HepG2 (cell line): ENCODE measurements at regions not wholly inside any gene's neighbourhood (a gene's known extent, or its start where the extent isn't known, plus 50 kb on each side); places are given as distances from the start of the nearest gene placed in this dataset.

Source experiments
- ATAC-seq: fragments of 200-7000 bp; cut with Tn5 transposase; 3 replicates; pipeline ENCODE4 v1.9.1; 2020; ENCODE audit warnings: mild to moderate bottlenecking, moderate library complexity
- BruUV-seq: library from RNA; stranded (reverse); fragments of 400-500 nt; replicated peaks from 2 replicates; lab custom pipeline; 2021; lab: Mats Ljungman, UMichigan
- CTCF ChIA-PET: fragments of 300-600 bp; formaldehyde crosslinking; extraction: SDS; loops from one replicate; lab custom pipeline; 2021; ENCODE audit warnings: low total read pairs, inconsistent platforms, low intra/inter-chr PET ratio; lab: Yijun Ruan, JAX
- POLR2A ChIA-PET: fragments of 350-600 bp; sonication (Branson Sonifier 250); formaldehyde crosslinking; loops from one replicate; lab custom pipeline; 2020; ENCODE audit warnings: antibody characterized with exemption, inconsistent platforms; lab: Yijun Ruan, JAX
- DNase-seq: peaks from one replicate; pipeline ENCODE4 v3.0.0-alpha.2; 2015; ENCODE audit warnings: low spot score
- FAIRE-seq: peaks from 3 replicates; lab custom pipeline; 2011; peaks lifted over from hg19 to GRCh38; lab: Jason Lieb, UNC
- H2AFZ ChIP-seq: one replicate; pipeline ENCODE4 v1.6.1; 2011; ENCODE audit warnings: low read length, inconsistent platforms
- H3K27ac ChIP-seq: fragments of 300-600 bp; 3 replicates; pipeline ENCODE4 v1.8.0; 2011; ENCODE audit warnings: mixed run types, mild to moderate bottlenecking, mixed read lengths, low read length, inconsistent platforms; ENCODE audit not compliant: insufficient read depth; ENCODE audit errors: extremely low read length
- H3K27me3 ChIP-seq, 2 experiments: fragments of 200-600 bp in 1 of 2; 2 replicates in 1 of 2; 3 replicates in 1 of 2; pipeline versions ENCODE4 v1.6.0 to v1.8.0; 2011; ENCODE audit warnings: low read length in 2 of 2, mild to moderate bottlenecking in 2 of 2, moderate library complexity in 2 of 2, inconsistent platforms in 1 of 2; ENCODE audit not compliant: insufficient read depth in 2 of 2, control insufficient read depth in 1 of 2
- H3K36me3 ChIP-seq, 2 experiments: fragments of 200-600 bp in 1 of 2; replicated peaks in 1 of 2; 2 replicates in 1 of 2; 3 replicates in 1 of 2; pipeline versions ENCODE4 v1.5.1 to v1.8.0; 2011; ENCODE audit warnings: low read length in 2 of 2, inconsistent platforms in 1 of 2; ENCODE audit not compliant: insufficient read depth in 2 of 2, control insufficient read depth in 1 of 2
- H3K4me1 ChIP-seq: 2 replicates; pipeline ENCODE4 v1.5.1; 2012; ENCODE audit warnings: low read length, inconsistent platforms; ENCODE audit not compliant: insufficient read depth
- H3K4me2 ChIP-seq: 2 replicates; pipeline ENCODE4 v1.6.0; 2011; ENCODE audit warnings: low read depth, low read length, inconsistent platforms
- H3K4me3 ChIP-seq, 3 experiments: fragments of 200-600 bp in 1 of 3; sonication (generic), shearing (Covaris generic) in 1 of 3; replicated peaks in 1 of 3; 2 replicates each; pipeline ENCODE4 v1.5.1; 2011 to 2016; ENCODE audit warnings: low read length in 3 of 3, inconsistent platforms in 2 of 3, low read depth in 2 of 3, mild to moderate bottlenecking in 2 of 3, control low read depth in 1 of 3, mixed read lengths in 1 of 3; ENCODE audit not compliant: insufficient read depth in 1 of 3
- H3K79me2 ChIP-seq: one replicate; pipeline ENCODE4 v1.6.1; 2011; ENCODE audit warnings: low read length, inconsistent platforms; ENCODE audit not compliant: insufficient read depth
- H3K9ac ChIP-seq: 2 replicates; pipeline ENCODE4 v1.6.0; 2011; ENCODE audit warnings: mild to moderate bottlenecking, low read depth, low read length, inconsistent platforms; ENCODE audit not compliant: insufficient read depth
- H3K9me3 ChIP-seq: 2 replicates; pipeline ENCODE4 v1.5.1; 2012; ENCODE audit warnings: mild to moderate bottlenecking, low read length
- H4K20me1 ChIP-seq: 2 replicates; pipeline ENCODE4 v1.6.0; 2011; ENCODE audit warnings: inconsistent platforms, mild to moderate bottlenecking, low read length, moderate library complexity; ENCODE audit not compliant: insufficient read depth
- ADNP ChIP-seq: sonication (generic); formaldehyde crosslinking; IDR thresholded peaks from 2 replicates; pipeline ENCODE4 v1.4.0; 2020; ENCODE audit warnings: missing genetic modification reagents
- AGO2 ChIP-seq: fragments of 200-400 bp; formaldehyde crosslinking; optimal IDR thresholded peaks from 2 replicates; pipeline ENCODE3; 2017; ENCODE audit warnings: mild to moderate bottlenecking, low read depth, low read length, moderate library complexity
- GTF2F1 ChIP-seq: fragments of 150-350 bp; IDR thresholded peaks from 2 replicates; pipeline ENCODE4 v1.6.1; 2014; ENCODE audit warnings: low read length
- KDM5B ChIP-seq: sonication (generic); formaldehyde crosslinking; IDR thresholded peaks from 2 replicates; pipeline ENCODE4 v1.4.0; 2020; ENCODE audit warnings: missing genetic modification reagents, mild to moderate bottlenecking, borderline replicate concordance
- MED13 ChIP-seq: sonication (generic); formaldehyde crosslinking; IDR thresholded peaks from 2 replicates; pipeline ENCODE4 v1.5.0; 2020; ENCODE audit warnings: missing genetic modification reagents
- PPARG ChIP-seq: conservative IDR thresholded peaks from 2 replicates; pipeline ENCODE4 v1.6.1; 2016; ENCODE audit warnings: missing biosample characterization, missing genetic modification reagents
- ZBTB3 ChIP-seq: sonication (generic); formaldehyde crosslinking; IDR thresholded peaks from 2 replicates; pipeline ENCODE4 v1.4.0; 2020; ENCODE audit warnings: low read depth, mild to moderate bottlenecking, moderate library complexity, missing genetic modification reagents, borderline replicate concordance
- ZFP37 ChIP-seq: sonication (generic); formaldehyde crosslinking; IDR thresholded peaks from 2 replicates; pipeline ENCODE4 v1.4.0; 2020; ENCODE audit warnings: missing genetic modification reagents, borderline replicate concordance
- ZNF296 ChIP-seq: sonication (generic); formaldehyde crosslinking; conservative IDR thresholded peaks from 2 replicates; pipeline ENCODE4 v1.5.0; 2020; ENCODE audit warnings: mild to moderate bottlenecking, missing genetic modification reagents
- ZNF354B ChIP-seq: sonication (generic); formaldehyde crosslinking; IDR thresholded peaks from 2 replicates; pipeline ENCODE4 v1.8.0; 2022; ENCODE audit warnings: mild to moderate bottlenecking, missing genetic modification reagents
- ZNF44 ChIP-seq: sonication (generic); formaldehyde crosslinking; IDR thresholded peaks from 2 replicates; pipeline ENCODE4 v1.5.1; 2020; ENCODE audit warnings: mild to moderate bottlenecking, missing genetic modification reagents
- ZNF563 ChIP-seq: sonication (generic); formaldehyde crosslinking; IDR thresholded peaks from 2 replicates; pipeline ENCODE4 v1.8.0; 2022; ENCODE audit warnings: mild to moderate bottlenecking, moderate library complexity, missing genetic modification reagents
- ZNF891 ChIP-seq: sonication (generic); formaldehyde crosslinking; IDR thresholded peaks from 2 replicates; pipeline ENCODE4 v1.5.0; 2020; ENCODE audit warnings: mild to moderate bottlenecking, missing genetic modification reagents
- WGBS: methylation state at CpG from one replicate; pipeline ENCODE4 v1.1.6; 2017; ENCODE audit warnings: low lambda C conversion rate; 5-methylcytosine and 5-hydroxymethylcytosine counted together
- in situ Hi-C: cut with HindIII; loops from 2 replicates; pipeline ENCODE4 v1.10.0; 2017; ENCODE audit warnings: low pct_unique_long_range_greater_than_20kb; ENCODE audit not compliant: extremely low pct_ligation_motif_present
- intact Hi-C: fragments of 100-400 bp; cut with micrococcal nuclease; formaldehyde crosslinking; loops from one replicate; pipeline ENCODE4 v1.10.0; 2022; ENCODE audit not compliant: unreplicated experiment
- TF ChIP-seq, protein P1 (sequence below): sonication (generic); formaldehyde crosslinking; IDR thresholded peaks from 2 replicates; pipeline ENCODE4 v1.4.0; 2020; ENCODE audit warnings: missing genetic modification reagents, borderline replicate concordance
- TF ChIP-seq, protein P2 (sequence below): sonication (generic); formaldehyde crosslinking; IDR thresholded peaks from 2 replicates; pipeline ENCODE4 v1.8.1; 2022; ENCODE audit warnings: low read depth, mild to moderate bottlenecking, missing genetic modification reagents

DNA sequence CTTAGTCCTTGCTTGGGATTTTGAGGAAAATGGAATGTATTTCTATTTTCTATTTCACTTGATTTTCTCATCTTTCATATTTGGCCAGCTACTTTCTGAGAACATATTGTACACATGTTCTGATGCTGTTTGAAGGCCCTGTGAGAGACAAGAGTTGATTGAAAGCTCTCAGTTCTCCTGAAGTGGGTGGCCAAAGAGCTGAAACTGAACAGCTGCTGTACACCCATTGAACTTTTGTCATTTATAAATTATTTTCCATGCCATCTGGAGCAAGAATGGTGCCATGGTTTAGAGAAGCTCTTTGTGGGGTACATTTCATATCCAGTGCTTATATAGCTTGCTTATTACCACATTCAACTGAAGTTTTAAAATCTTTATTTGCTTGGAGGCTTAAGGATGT lies 298.3 kb downstream of the PRL start (continued):
- TF ChIP-seq ZFP37 (CRISPR knock-in tag) (no peak), ZNF44 (CRISPR knock-in tag) (no peak)
- TF ChIP-seq, all 625 proteins: peak for 0

DNA sequence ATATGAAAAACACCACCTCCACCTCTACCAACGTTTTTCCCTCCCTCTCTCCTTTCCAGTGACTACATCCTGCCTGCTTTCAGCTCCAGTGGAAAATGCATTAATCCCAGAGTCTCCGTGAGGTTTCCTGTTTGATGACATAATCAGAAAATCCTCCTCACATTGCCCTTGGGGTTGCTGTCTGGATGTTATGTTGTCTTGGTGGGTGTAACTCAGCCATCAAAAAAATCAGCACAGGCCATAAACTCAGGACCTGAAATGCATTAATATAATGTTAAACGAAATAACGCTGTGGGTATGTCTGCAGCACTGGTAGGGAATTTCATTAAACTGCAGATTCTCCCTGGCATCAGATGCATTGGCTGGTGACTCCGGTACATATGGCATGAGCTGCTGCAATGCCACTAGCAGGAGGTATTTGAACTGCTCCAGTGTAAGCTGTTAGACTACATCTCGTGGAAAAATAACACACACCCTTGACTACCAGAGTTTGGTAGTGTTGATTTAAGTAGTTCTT lies 297.8 kb downstream of the PRL start:
- H3K4me3 ChIP-seq: no peak overlapping the region
- H3K36me3 ChIP-seq: no peaks in the 10 kb centered on the region
- H3K79me2 ChIP-seq: no peaks in the 10 kb centered on the region
- ATAC-seq (no peak), DNase-seq (no peak), FAIRE-seq (no peak)
- no peak overlapping the region for H3K9ac ChIP-seq
- POLR2A ChIA-PET: no interaction called here
- BruUV-seq: no TSS peak
- TF ChIP-seq KDM5B (CRISPR knock-in tag): no peak
- TF ChIP-seq PPARG (CRISPR knock-in tag): no peak
- TF ChIP-seq ZNF891 (CRISPR knock-in tag): no peak
- no peak for TF ChIP-seq MED13 (CRISPR knock-in tag)
- TF ChIP-seq ZNF563 (CRISPR knock-in tag): no peak
- TF ChIP-seq GTF2F1: no peak
- no peak for TF ChIP-seq ZNF354B (CRISPR knock-in tag)
- TF ChIP-seq ZBTB3 (CRISPR knock-in tag): no peak
- TF ChIP-seq, protein P1, sequence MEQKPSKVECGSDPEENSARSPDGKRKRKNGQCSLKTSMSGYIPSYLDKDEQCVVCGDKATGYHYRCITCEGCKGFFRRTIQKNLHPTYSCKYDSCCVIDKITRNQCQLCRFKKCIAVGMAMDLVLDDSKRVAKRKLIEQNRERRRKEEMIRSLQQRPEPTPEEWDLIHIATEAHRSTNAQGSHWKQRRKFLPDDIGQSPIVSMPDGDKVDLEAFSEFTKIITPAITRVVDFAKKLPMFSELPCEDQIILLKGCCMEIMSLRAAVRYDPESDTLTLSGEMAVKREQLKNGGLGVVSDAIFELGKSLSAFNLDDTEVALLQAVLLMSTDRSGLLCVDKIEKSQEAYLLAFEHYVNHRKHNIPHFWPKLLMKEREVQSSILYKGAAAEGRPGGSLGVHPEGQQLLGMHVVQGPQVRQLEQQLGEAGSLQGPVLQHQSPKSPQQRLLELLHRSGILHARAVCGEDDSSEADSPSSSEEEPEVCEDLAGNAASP (CRISPR knock-in tag): no peak
- no peak for TF ChIP-seq ZNF296 (CRISPR knock-in tag)
- TF ChIP-seq, protein P2, sequence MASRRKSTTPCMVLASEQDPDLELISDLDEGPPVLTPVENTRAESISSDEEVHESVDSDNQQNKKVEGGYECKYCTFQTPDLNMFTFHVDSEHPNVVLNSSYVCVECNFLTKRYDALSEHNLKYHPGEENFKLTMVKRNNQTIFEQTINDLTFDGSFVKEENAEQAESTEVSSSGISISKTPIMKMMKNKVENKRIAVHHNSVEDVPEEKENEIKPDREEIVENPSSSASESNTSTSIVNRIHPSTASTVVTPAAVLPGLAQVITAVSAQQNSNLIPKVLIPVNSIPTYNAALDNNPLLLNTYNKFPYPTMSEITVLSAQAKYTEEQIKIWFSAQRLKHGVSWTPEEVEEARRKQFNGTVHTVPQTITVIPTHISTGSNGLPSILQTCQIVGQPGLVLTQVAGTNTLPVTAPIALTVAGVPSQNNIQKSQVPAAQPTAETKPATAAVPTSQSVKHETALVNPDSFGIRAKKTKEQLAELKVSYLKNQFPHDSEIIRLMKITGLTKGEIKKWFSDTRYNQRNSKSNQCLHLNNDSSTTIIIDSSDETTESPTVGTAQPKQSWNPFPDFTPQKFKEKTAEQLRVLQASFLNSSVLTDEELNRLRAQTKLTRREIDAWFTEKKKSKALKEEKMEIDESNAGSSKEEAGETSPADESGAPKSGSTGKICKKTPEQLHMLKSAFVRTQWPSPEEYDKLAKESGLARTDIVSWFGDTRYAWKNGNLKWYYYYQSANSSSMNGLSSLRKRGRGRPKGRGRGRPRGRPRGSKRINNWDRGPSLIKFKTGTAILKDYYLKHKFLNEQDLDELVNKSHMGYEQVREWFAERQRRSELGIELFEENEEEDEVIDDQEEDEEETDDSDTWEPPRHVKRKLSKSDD (CRISPR knock-in tag): no peak
- no peak for TF ChIP-seq AGO2
- TF ChIP-seq ADNP (CRISPR knock-in tag): no peak
- H3K27ac ChIP-seq: no peak overlapping the region
- CTCF ChIA-PET: no interaction called here
- no peaks in the 10 kb centered on the region for H4K20me1 ChIP-seq
- no peak overlapping the region for H3K4me2 ChIP-seq
- in situ Hi-C loops (no loop called here), intact Hi-C loops (no loop called here)
- 28% methylated on average over 6 of the region's 6 CpGs for WGBS
- no peak overlapping the region for H2AFZ ChIP-seq
- H3K9me3 ChIP-seq: no peaks in the 10 kb centered on the region
- no peaks in the 10 kb centered on the region for H3K4me1 ChIP-seq
- no peaks in the 10 kb centered on the region for H3K27me3 ChIP-seq
